ENCODE measurements at regions not wholly inside any gene's neighbourhood (a gene's known extent, or its start where the extent isn't known, plus 50 kb on each side); places are given as distances from the start of the nearest gene placed in this dataset.

DNA sequence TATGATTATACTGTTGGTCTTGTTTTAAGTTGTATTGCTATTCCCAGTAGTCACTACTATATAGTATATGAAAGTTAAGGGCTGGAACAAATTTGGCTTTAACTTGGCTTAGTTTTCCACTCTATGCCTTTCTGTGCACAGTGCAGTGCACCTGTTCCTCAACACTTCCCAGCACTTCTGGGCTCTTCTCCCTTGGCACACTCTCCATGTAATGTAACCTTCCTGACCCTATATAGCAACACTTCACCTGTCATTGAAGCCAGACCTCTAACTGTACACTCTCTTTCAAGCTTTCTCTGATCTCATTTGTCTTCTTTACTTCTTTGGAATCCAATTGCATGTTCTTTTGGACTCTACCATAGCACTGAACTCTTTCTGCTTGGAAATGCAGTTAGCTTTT lies 83.9 kb upstream of the SMIM30 start:
- H3K14ac ChIP-seq (ENCODE audit: low read length in 2 of 2) = no peak overlapping the region
- H2AK5ac ChIP-seq (ENCODE audit: low read length, severe bottlenecking) = no peak overlapping the region
- H4K91ac ChIP-seq (ENCODE audit: low read length) = no peak overlapping the region
- no peak overlapping the region for H3K4ac ChIP-seq (ENCODE audit: low read depth in 1 of 2, low read length in 2 of 2)
- H3K4me1 ChIP-seq (ENCODE audit: control insufficient read depth, insufficient read depth, low read depth, low read length) = no peaks in the 10 kb centered on the region
- DNase-seq = no peak
- no peaks in the 10 kb centered on the region for H3K27me3 ChIP-seq (ENCODE audit: control insufficient read depth in 1 of 2, insufficient read depth in 1 of 2, low read length in 2 of 2)
- H2BK120ac ChIP-seq (ENCODE audit: low read depth, low read length) = no peak overlapping the region
- H3K4me2 ChIP-seq (ENCODE audit: low read length, poor library complexity, severe bottlenecking) = no peak overlapping the region
- no peak overlapping the region for H2BK15ac ChIP-seq (ENCODE audit: low read depth, poor library complexity, severe bottlenecking)
- no peaks in the 10 kb centered on the region for H3K36me3 ChIP-seq (ENCODE audit: control insufficient read depth in 1 of 2, insufficient read depth in 2 of 2, low read depth in 1 of 2, low read length in 2 of 2)
- H3K27ac ChIP-seq (ENCODE audit: low read length, poor library complexity, severe bottlenecking) = no peak overlapping the region
- no peak overlapping the region for H3K23ac ChIP-seq (ENCODE audit: low read length in 2 of 2)
- no peaks in the 10 kb centered on the region for H3K79me1 ChIP-seq (replicated peaks; ENCODE audit: low read length, poor library complexity, severe bottlenecking)
- no peaks in the 10 kb centered on the region for H3K9me3 ChIP-seq (ENCODE audit: control insufficient read depth, low read length)
- no peak overlapping the region for H3K9ac ChIP-seq (ENCODE audit: low read length)
- no peak overlapping the region for H3K18ac ChIP-seq (ENCODE audit: low read depth in 1 of 2, low read length in 2 of 2)
- no peak overlapping the region for H2BK12ac ChIP-seq (ENCODE audit: low read length in 2 of 2)
- no peak overlapping the region for H2AFZ ChIP-seq (ENCODE audit: low read depth, low read length)
- H2BK5ac ChIP-seq (ENCODE audit: low read depth, low read length, poor library complexity, severe bottlenecking) = no peak overlapping the region
- no peak overlapping the region for H4K8ac ChIP-seq (ENCODE audit: low read length)
- H3K4me3 ChIP-seq (ENCODE audit: insufficient read depth in 1 of 2, low read depth in 1 of 2, low read length in 2 of 2) = no peak overlapping the region

DNA sequence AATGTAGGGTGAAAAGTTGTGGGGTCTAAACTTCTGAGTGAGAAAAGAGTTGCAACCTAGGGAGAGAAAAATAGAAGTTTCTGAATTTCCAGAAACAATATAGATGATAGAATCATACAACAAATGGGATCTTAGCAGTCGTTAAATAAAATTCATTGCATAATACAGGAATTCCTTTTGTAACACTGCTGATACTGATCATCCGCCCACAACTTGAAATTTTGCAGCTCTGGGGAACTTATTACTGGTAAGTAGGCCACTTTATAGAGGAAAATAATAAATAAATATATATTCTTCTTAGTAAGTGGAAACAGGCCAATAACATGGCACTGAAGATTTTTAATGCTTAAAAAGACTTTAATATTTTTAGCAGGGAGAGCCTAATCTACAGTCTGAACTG lies 81.9 kb upstream of the SMIM30 start:
- no peak for DNase-seq
- Histone ChIP-seq H3K4me2 (ENCODE audit: low read length, poor library complexity, severe bottlenecking) (no peak overlapping the region), H3K4me3 (ENCODE audit: insufficient read depth in 1 of 2, low read depth in 1 of 2, low read length in 2 of 2) (no peak overlapping the region), H4K91ac (ENCODE audit: low read length) (no peak overlapping the region), H3K4ac (ENCODE audit: low read depth in 1 of 2, low read length in 2 of 2) (no peak overlapping the region), H3K9ac (ENCODE audit: low read length) (no peak overlapping the region), H4K8ac (ENCODE audit: low read length) (no peak overlapping the region), H3K27ac (ENCODE audit: low read length, poor library complexity, severe bottlenecking) (no peak overlapping the region), H3K9me3 (ENCODE audit: control insufficient read depth, low read length) (no peaks in the 10 kb centered on the region), H3K36me3 (ENCODE audit: control insufficient read depth in 1 of 2, insufficient read depth in 2 of 2, low read depth in 1 of 2, low read length in 2 of 2) (no peaks in the 10 kb centered on the region), H2BK120ac (ENCODE audit: low read depth, low read length) (no peak overlapping the region), H2AFZ (ENCODE audit: low read depth, low read length) (no peak overlapping the region), H3K79me1 (replicated peaks; ENCODE audit: low read length, poor library complexity, severe bottlenecking) (no peaks in the 10 kb centered on the region), H2BK5ac (ENCODE audit: low read depth, low read length, poor library complexity, severe bottlenecking) (no peak overlapping the region), H2BK15ac (ENCODE audit: low read depth, poor library complexity, severe bottlenecking) (no peak overlapping the region), H3K18ac (ENCODE audit: low read depth in 1 of 2, low read length in 2 of 2) (no peak overlapping the region), H3K27me3 (ENCODE audit: control insufficient read depth in 1 of 2, insufficient read depth in 1 of 2, low read length in 2 of 2) (no peaks in the 10 kb centered on the region), H3K4me1 (ENCODE audit: control insufficient read depth, insufficient read depth, low read depth, low read length) (no peaks in the 10 kb centered on the region), H2AK5ac (ENCODE audit: low read length, severe bottlenecking) (no peak overlapping the region), H2BK12ac (ENCODE audit: low read length in 2 of 2) (no peak overlapping the region), H3K23ac (ENCODE audit: low read length in 2 of 2) (no peak overlapping the region), H3K14ac (ENCODE audit: low read length in 2 of 2) (no peak overlapping the region)
- WGBS = no CpG with 5 or more reads among the region's 2 CpGs

DNA sequence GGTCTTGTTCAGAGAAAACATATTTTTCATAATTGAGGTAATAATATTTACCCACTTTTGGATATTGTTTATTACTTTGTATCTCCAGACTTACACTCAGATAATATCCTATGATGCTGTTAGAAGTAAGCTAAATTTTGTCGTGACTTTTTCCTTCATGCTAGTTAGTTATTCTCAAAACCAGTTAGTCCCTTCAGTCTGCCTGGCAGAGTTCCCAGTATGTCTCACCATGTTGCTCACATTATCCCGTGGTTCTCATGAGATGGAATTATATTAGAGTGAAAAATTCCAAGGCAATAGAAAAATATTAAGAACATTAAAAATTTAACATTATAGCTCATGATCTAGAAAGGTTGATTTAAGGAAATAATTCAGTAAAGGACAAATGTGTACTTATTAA lies 81.5 kb upstream of the SMIM30 start:
- no peak overlapping the region for H3K4me2 ChIP-seq (ENCODE audit: low read length, poor library complexity, severe bottlenecking)
- WGBS = 100% methylated on average over 1 of the region's 2 CpGs
- H4K91ac ChIP-seq (ENCODE audit: low read length) = no peak overlapping the region
- H3K23ac ChIP-seq (ENCODE audit: low read length in 2 of 2) = no peak overlapping the region
- no peak overlapping the region for H3K27ac ChIP-seq (ENCODE audit: low read length, poor library complexity, severe bottlenecking)
- H2AK5ac ChIP-seq (ENCODE audit: low read length, severe bottlenecking) = no peak overlapping the region
- no peak overlapping the region for H2BK5ac ChIP-seq (ENCODE audit: low read depth, low read length, poor library complexity, severe bottlenecking)
- H3K9me3 ChIP-seq (ENCODE audit: control insufficient read depth, low read length) = no peaks in the 10 kb centered on the region
- H3K18ac ChIP-seq (ENCODE audit: low read depth in 1 of 2, low read length in 2 of 2) = no peak overlapping the region
- H3K4me1 ChIP-seq (ENCODE audit: control insufficient read depth, insufficient read depth, low read depth, low read length) = no peaks in the 10 kb centered on the region
- H3K4me3 ChIP-seq (ENCODE audit: insufficient read depth in 1 of 2, low read depth in 1 of 2, low read length in 2 of 2) = no peak overlapping the region
- no peak overlapping the region for H3K14ac ChIP-seq (ENCODE audit: low read length in 2 of 2)
- no peak overlapping the region for H2AFZ ChIP-seq (ENCODE audit: low read depth, low read length)
- no peak overlapping the region for H2BK12ac ChIP-seq (ENCODE audit: low read length in 2 of 2)
- no peak for DNase-seq
- H2BK120ac ChIP-seq (ENCODE audit: low read depth, low read length) = no peak overlapping the region
- H4K8ac ChIP-seq (ENCODE audit: low read length) = no peak overlapping the region
- H3K36me3 ChIP-seq (ENCODE audit: control insufficient read depth in 1 of 2, insufficient read depth in 2 of 2, low read depth in 1 of 2, low read length in 2 of 2) = no peaks in the 10 kb centered on the region
- no peak overlapping the region for H3K4ac ChIP-seq (ENCODE audit: low read depth in 1 of 2, low read length in 2 of 2)
- no peak overlapping the region for H2BK15ac ChIP-seq (ENCODE audit: low read depth, poor library complexity, severe bottlenecking)
- H3K79me1 ChIP-seq (replicated peaks; ENCODE audit: low read length, poor library complexity, severe bottlenecking) = no peaks in the 10 kb centered on the region
- no peaks in the 10 kb centered on the region for H3K27me3 ChIP-seq (ENCODE audit: control insufficient read depth in 1 of 2, insufficient read depth in 1 of 2, low read length in 2 of 2)
- no peak overlapping the region for H3K9ac ChIP-seq (ENCODE audit: low read length)

DNA sequence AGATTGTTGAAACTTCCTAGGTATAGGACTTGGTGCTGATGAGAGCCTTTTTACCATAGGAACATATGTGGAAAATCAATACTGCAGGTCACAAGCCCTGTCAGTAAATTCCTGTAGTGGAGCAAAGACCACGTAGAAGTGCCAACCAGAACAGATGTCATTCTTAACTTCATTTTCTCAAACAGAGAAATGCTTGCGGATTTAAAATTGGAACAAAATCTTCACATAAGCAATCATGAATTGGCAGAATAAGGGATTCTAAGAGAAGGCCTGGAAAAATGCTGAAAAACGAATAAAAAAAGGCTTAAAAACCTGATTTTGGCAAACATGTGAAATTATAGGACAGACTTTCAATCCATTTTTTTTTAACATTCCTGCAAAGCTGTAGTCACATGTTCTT lies 80.8 kb upstream of the SMIM30 start:
- Histone ChIP-seq H3K14ac (ENCODE audit: low read length in 2 of 2) (no peak overlapping the region), H3K9ac (ENCODE audit: low read length) (no peak overlapping the region), H3K27ac (ENCODE audit: low read length, poor library complexity, severe bottlenecking) (no peak overlapping the region), H3K23ac (ENCODE audit: low read length in 2 of 2) (no peak overlapping the region), H2AK5ac (ENCODE audit: low read length, severe bottlenecking) (no peak overlapping the region), H4K91ac (ENCODE audit: low read length) (no peak overlapping the region), H2BK12ac (ENCODE audit: low read length in 2 of 2) (no peak overlapping the region), H3K9me3 (ENCODE audit: control insufficient read depth, low read length) (no peaks in the 10 kb centered on the region), H3K79me1 (replicated peaks; ENCODE audit: low read length, poor library complexity, severe bottlenecking) (no peaks in the 10 kb centered on the region), H3K18ac (ENCODE audit: low read depth in 1 of 2, low read length in 2 of 2) (no peak overlapping the region), H2AFZ (ENCODE audit: low read depth, low read length) (no peak overlapping the region), H3K4me1 (ENCODE audit: control insufficient read depth, insufficient read depth, low read depth, low read length) (no peaks in the 10 kb centered on the region), H3K27me3 (ENCODE audit: control insufficient read depth in 1 of 2, insufficient read depth in 1 of 2, low read length in 2 of 2) (no peaks in the 10 kb centered on the region), H2BK15ac (ENCODE audit: low read depth, poor library complexity, severe bottlenecking) (no peak overlapping the region), H2BK120ac (ENCODE audit: low read depth, low read length) (no peak overlapping the region), H3K4me2 (ENCODE audit: low read length, poor library complexity, severe bottlenecking) (no peak overlapping the region), H3K4ac (ENCODE audit: low read depth in 1 of 2, low read length in 2 of 2) (no peak overlapping the region), H3K36me3 (ENCODE audit: control insufficient read depth in 1 of 2, insufficient read depth in 2 of 2, low read depth in 1 of 2, low read length in 2 of 2) (no peaks in the 10 kb centered on the region), H4K8ac (ENCODE audit: low read length) (no peak overlapping the region), H2BK5ac (ENCODE audit: low read depth, low read length, poor library complexity, severe bottlenecking) (no peak overlapping the region), H3K4me3 (ENCODE audit: insufficient read depth in 1 of 2, low read depth in 1 of 2, low read length in 2 of 2) (no peak overlapping the region)
- WGBS = no CpG with 5 or more reads among the region's 3 CpGs
- no peak for DNase-seq
